Osteoblast (primary cell): ENCODE measurements at regions not wholly inside any gene's neighbourhood (a gene's known extent, or its start where the extent isn't known, plus 50 kb on each side); places are given as distances from the start of the nearest gene placed in this dataset.
A peak's percentile ranks its signal among the peaks of the same experiment; 100 is the strongest.

Experiments
- DNase-seq: peaks from one replicate; pipeline ENCODE4 v3.0.0; 2011; ENCODE audit warnings: low spot score, mixed read lengths; ENCODE audit not compliant: insufficient read length; ENCODE audit errors: missing footprints
- H2AFZ ChIP-seq: 2 replicates; pipeline ENCODE4 v1.6.0; 2011; ENCODE audit warnings: mild to moderate bottlenecking, low read length
- H3K27ac ChIP-seq: 2 replicates; pipeline ENCODE4 v1.5.1; 2011; ENCODE audit warnings: mild to moderate bottlenecking, low read depth, low read length, moderate library complexity
- H3K27me3 ChIP-seq: 2 replicates; pipeline ENCODE4 v1.6.0; 2012; ENCODE audit warnings: mild to moderate bottlenecking, control low read depth, inconsistent platforms, low read length, moderate library complexity; ENCODE audit not compliant: insufficient read depth
- H3K36me3 ChIP-seq: 2 replicates; pipeline ENCODE4 v1.5.1; 2011; ENCODE audit warnings: mild to moderate bottlenecking, low read length, control low read depth, moderate library complexity; ENCODE audit not compliant: insufficient read depth
- H3K4me1 ChIP-seq: 2 replicates; pipeline ENCODE4 v1.5.1; 2011; ENCODE audit warnings: mild to moderate bottlenecking, low read length, control low read depth, moderate library complexity; ENCODE audit not compliant: insufficient read depth
- H3K4me2 ChIP-seq: 2 replicates; pipeline ENCODE4 v1.6.0; 2011; ENCODE audit warnings: mild to moderate bottlenecking, low read length; ENCODE audit not compliant: insufficient read depth
- H3K4me3 ChIP-seq: fragments of 200-600 bp; sonication (generic); 3 replicates; pipeline ENCODE4 v1.5.1; 2012; ENCODE audit warnings: mild to moderate bottlenecking, low read length, inconsistent platforms; ENCODE audit not compliant: insufficient read depth
- H3K79me2 ChIP-seq: 2 replicates; pipeline ENCODE4 v1.6.0; 2012; ENCODE audit warnings: mild to moderate bottlenecking, low read length, control low read depth, inconsistent platforms; ENCODE audit not compliant: insufficient read depth
- H3K9me3 ChIP-seq: 2 replicates; pipeline ENCODE4 v1.5.1; 2011; ENCODE audit warnings: low read depth, low read length, control low read depth
- H4K20me1 ChIP-seq: 2 replicates; pipeline ENCODE4 v1.6.0; 2012; ENCODE audit warnings: mild to moderate bottlenecking, low read length, control low read depth; ENCODE audit not compliant: insufficient read depth
- CTCF ChIP-seq: IDR thresholded peaks from 2 replicates; pipeline ENCODE4 v1.5.1; 2011; ENCODE audit warnings: mild to moderate bottlenecking, low read depth, low read length, moderate library complexity; ENCODE audit errors: extremely low read depth

- no peaks in the 10 kb centered on the region for H3K79me2 ChIP-seq
- TF ChIP-seq CTCF = no peak
Observed at GRCh38 chr4:17301869-17302268, 210.0 kb downstream of the QDPR start.

GRCh38 chr4:17301266-17301665 is 210.6 kb downstream of the QDPR start:
- TF ChIP-seq CTCF = no peak

More at GRCh38 chr4:17301869-17302268, 210.0 kb downstream of the QDPR start:
- H3K4me1 ChIP-seq = no peaks in the 10 kb centered on the region
- H3K27ac ChIP-seq = no peak overlapping the region
- no peaks in the 10 kb centered on the region for H3K36me3 ChIP-seq
- no peak for DNase-seq
- H2AFZ ChIP-seq = no peak overlapping the region
- H3K4me3 ChIP-seq = no peak overlapping the region
- no peaks in the 10 kb centered on the region for H3K9me3 ChIP-seq
- no peaks in the 10 kb centered on the region for H4K20me1 ChIP-seq
- H3K4me2 ChIP-seq = no peak overlapping the region
- no peaks in the 10 kb centered on the region for H3K27me3 ChIP-seq

GRCh38 chr4:17296921-17297890 is 214.7 kb downstream of the QDPR start:
- Histone ChIP-seq H4K20me1 (no peaks in the 10 kb centered on the region), H3K4me1 (no peaks in the 10 kb centered on the region), H3K27me3 (no peaks in the 10 kb centered on the region), H3K79me2 (no peaks in the 10 kb centered on the region), H3K4me2 (no peak overlapping the region), H3K27ac (no peak overlapping the region), H3K9me3 (no peaks in the 10 kb centered on the region), H3K36me3 (no peaks in the 10 kb centered on the region), H2AFZ (peak overlapping the region; percentile 32), H3K4me3 (no peak overlapping the region)
- DNase-seq = no peak
- TF ChIP-seq CTCF = no peak

More at GRCh38 chr4:17301266-17301665, 210.6 kb downstream of the QDPR start:
- H3K4me2 ChIP-seq = no peak overlapping the region
- H2AFZ ChIP-seq = no peak overlapping the region
- no peak overlapping the region for H3K4me3 ChIP-seq
- no peaks in the 10 kb centered on the region for H3K79me2 ChIP-seq
- no peak for DNase-seq
- no peaks in the 10 kb centered on the region for H3K4me1 ChIP-seq
- H3K9me3 ChIP-seq = no peaks in the 10 kb centered on the region
- no peak overlapping the region for H3K27ac ChIP-seq
- H3K36me3 ChIP-seq = no peaks in the 10 kb centered on the region
- H4K20me1 ChIP-seq = no peaks in the 10 kb centered on the region
- H3K27me3 ChIP-seq = no peaks in the 10 kb centered on the region

GRCh38 chr4:17293901-17294300 is 218.0 kb downstream of the QDPR start:
- Histone ChIP-seq H3K4me3 (no peak overlapping the region), H3K79me2 (no peaks in the 10 kb centered on the region), H3K36me3 (no peaks in the 10 kb centered on the region), H2AFZ (no peak overlapping the region), H3K27me3 (no peaks in the 10 kb centered on the region), H3K27ac (no peak overlapping the region), H3K4me1 (no peaks in the 10 kb centered on the region), H4K20me1 (no peaks in the 10 kb centered on the region), H3K9me3 (no peaks in the 10 kb centered on the region), H3K4me2 (no peak overlapping the region)
- DNase-seq = no peak
- no peak for TF ChIP-seq CTCF
